A549 (cell line): ENCODE measurements at regions not wholly inside any gene's neighbourhood (a gene's known extent, or its start where the extent isn't known, plus 50 kb on each side); places are given as distances from the start of the nearest gene placed in this dataset.

Experiments used
- ATAC-seq, 2 experiments: fragments of 200-7000 bp in 1 of 2; fragments of >200 bp in 1 of 2; cut with Nextera tagmentation in 1 of 2; cut with Tn5 transposase in 1 of 2; 3 replicates each; pipeline versions ENCODE4 v1.8.0 to v1.9.1; 2018 to 2020; ENCODE audit warnings: mild to moderate bottlenecking in 1 of 2, moderate library complexity in 1 of 2
- CTCF ChIA-PET: fragments of 300-600 bp; sonication (Branson Sonifier 250); formaldehyde crosslinking; extraction: SDS; loops from one replicate; lab custom pipeline; 2021; ENCODE audit warnings: antibody characterized with exemption, inconsistent platforms; lab: Yijun Ruan, JAX
- POLR2A ChIA-PET: fragments of 350-600 bp; formaldehyde crosslinking; extraction: SDS; loops from one replicate; lab custom pipeline; 2021; ENCODE audit warnings: antibody characterized with exemption, inconsistent platforms; lab: Yijun Ruan, JAX
- DNase-seq, 2 experiments: peaks; one replicate each; pipeline versions ENCODE4 v3.0.0 to v3.0.0-alpha.2; 2011 to 2016; ENCODE audit warnings: low read depth in 1 of 2, low spot score in 1 of 2
- FAIRE-seq: peaks from 2 replicates; lab custom pipeline; 2011; peaks lifted over from hg19 to GRCh38; lab: Jason Lieb, UNC
- H3K27ac ChIP-seq, 2 experiments: fragments of >200 bp; sonication (Bioruptor Twin); formaldehyde crosslinking; 3 replicates each; pipeline ENCODE4 v1.5.1; 2016 to 2017
- H3K4me1 ChIP-seq: fragments of >200 bp; sonication (Bioruptor Twin); formaldehyde crosslinking; 3 replicates; pipeline ENCODE4 v1.6.1; 2016
- H3K4me2 ChIP-seq: fragments of >200 bp; sonication (Bioruptor Twin); formaldehyde crosslinking; 3 replicates; pipeline ENCODE4 v1.6.1; 2016
- H3K4me3 ChIP-seq: fragments of >200 bp; sonication (Bioruptor Twin); formaldehyde crosslinking; 3 replicates; pipeline ENCODE4 v1.5.1; 2016
- H3K9me3 ChIP-seq: fragments of >200 bp; sonication (Bioruptor Twin); formaldehyde crosslinking; 3 replicates; pipeline ENCODE4 v1.6.1; 2016
- ATOH8 ChIP-seq: fragments of 250-450 bp; sonication (Bioruptor Pico); IDR thresholded peaks from 2 replicates; pipeline ENCODE4 v1.5.0; 2020; ENCODE audit warnings: low read depth, mild to moderate bottlenecking, moderate library complexity
- CHD2 ChIP-seq: fragments of 150-350 bp; IDR thresholded peaks from 2 replicates; pipeline ENCODE4 v1.6.1; 2014; ENCODE audit warnings: low read length; ENCODE audit not compliant: partially characterized antibody
- CHD4 ChIP-seq: fragments of 200-600 bp; sonication (generic); IDR thresholded peaks from 2 replicates; pipeline ENCODE4 v1.6.1; 2016; ENCODE audit warnings: antibody characterized with exemption, mild to moderate bottlenecking, borderline replicate concordance
- EHF ChIP-seq: fragments of 250-450 bp; sonication (Bioruptor Pico); IDR thresholded peaks from 2 replicates; pipeline ENCODE4 v1.5.0; 2020; ENCODE audit warnings: mild to moderate bottlenecking
- EHMT2 ChIP-seq: fragments of 200-600 bp; sonication (generic); IDR thresholded peaks from 2 replicates; pipeline ENCODE4 v1.6.1; 2016; ENCODE audit warnings: antibody characterized with exemption, low read depth, mild to moderate bottlenecking, moderate library complexity
- ELK1 ChIP-seq: fragments of 150-350 bp; IDR thresholded peaks from 2 replicates; pipeline ENCODE4 v1.6.1; 2014; ENCODE audit warnings: low read depth, mild to moderate bottlenecking, low read length
- HDAC2 ChIP-seq: fragments of 200-600 bp; sonication (generic); IDR thresholded peaks from 2 replicates; pipeline ENCODE4 v1.6.1; 2016
- HEYL ChIP-seq: fragments of 250-450 bp; sonication (Bioruptor Pico); IDR thresholded peaks from 2 replicates; pipeline ENCODE4 v1.8.0; 2021; ENCODE audit warnings: mild to moderate bottlenecking, moderate library complexity
- KDM1A ChIP-seq: fragments of 200-600 bp; sonication (generic); IDR thresholded peaks from 2 replicates; pipeline ENCODE4 v1.6.1; 2016; ENCODE audit warnings: low read depth, mild to moderate bottlenecking
- MYC ChIP-seq: IDR thresholded peaks from 2 replicates; pipeline ENCODE4 v1.6.1; 2012; ENCODE audit warnings: mild to moderate bottlenecking, inconsistent platforms, low read length, improper control_type of control experiment, borderline replicate concordance
- NPAS2 ChIP-seq: fragments of 250-450 bp; sonication (Bioruptor Pico); IDR thresholded peaks from 2 replicates; pipeline ENCODE4 v1.8.0; 2022; ENCODE audit warnings: mild to moderate bottlenecking, moderate library complexity, borderline replicate concordance
- POLR2AphosphoS2 ChIP-seq: conservative IDR thresholded peaks from 2 replicates; pipeline ENCODE4 v1.6.1; 2012; ENCODE audit warnings: low read length, improper control_type of control experiment, inconsistent platforms
- TFCP2L1 ChIP-seq: fragments of 250-450 bp; sonication (Bioruptor Pico); IDR thresholded peaks from 2 replicates; pipeline ENCODE4 v1.5.0; 2021; ENCODE audit warnings: mild to moderate bottlenecking
- ZC3H11A ChIP-seq: fragments of 450-650 bp; IDR thresholded peaks from 2 replicates; pipeline ENCODE4 v1.6.1; 2014; ENCODE audit warnings: antibody characterized with exemption, mild to moderate bottlenecking
- ZFP36 ChIP-seq: fragments of 450-650 bp; IDR thresholded peaks from 2 replicates; pipeline ENCODE4 v1.6.1; 2014; ENCODE audit warnings: borderline replicate concordance; ENCODE audit not compliant: partially characterized antibody
- ZNF302 ChIP-seq: fragments of 250-450 bp; sonication (Bioruptor Pico); IDR thresholded peaks from 2 replicates; pipeline ENCODE4 v1.9.0; 2021; ENCODE audit warnings: inconsistent platforms, mild to moderate bottlenecking, moderate library complexity
- WGBS: methylation state at CpG from one replicate; pipeline ENCODE4 v1.1.6; 2017; ENCODE audit errors: missing lambda C conversion rate; 5-methylcytosine and 5-hydroxymethylcytosine counted together
- TF ChIP-seq, protein P1 (sequence below): fragments of 200-600 bp; sonication (generic); IDR thresholded peaks from 2 replicates; pipeline ENCODE4 v1.6.1; 2016; ENCODE audit warnings: antibody characterized with exemption, mild to moderate bottlenecking, moderate library complexity
- TF ChIP-seq, protein P2 (sequence below): IDR thresholded peaks from 2 replicates; pipeline ENCODE4 v1.6.1; 2012
- TF ChIP-seq, protein P3 (sequence below): fragments of >200 bp; sonication (Bioruptor Twin); formaldehyde crosslinking; IDR thresholded peaks from 2 replicates; pipeline ENCODE4 v1.6.1; 2016
- TF ChIP-seq, protein P4 (sequence below): IDR thresholded peaks from 2 replicates; pipeline ENCODE4 v1.6.1; 2012; ENCODE audit warnings: low read depth, borderline replicate concordance
- TF ChIP-seq, protein P5 (sequence below): fragments of 450-650 bp; IDR thresholded peaks from 2 replicates; pipeline ENCODE4 v1.6.1; 2014; ENCODE audit warnings: antibody characterized with exemption

GRCh38 chr10:42928064-42928463, 145.5 kb downstream of the BMS1 start:
- FAIRE-seq, result no peak
- ATAC-seq, result no peak
- TF ChIP-seq HEYL (CRISPR knock-in tag), result no peak
- H3K27ac ChIP-seq, result no peak overlapping the region
- 6% methylated on average over 3 of the region's 9 CpGs for WGBS
- POLR2A ChIA-PET, result no interaction called here
- no peaks in the 10 kb centered on the region for H3K4me1 ChIP-seq
- CTCF ChIA-PET, result no interaction called here
- H3K4me3 ChIP-seq, result no peak overlapping the region
- no peaks in the 10 kb centered on the region for H3K9me3 ChIP-seq
- H3K4me2 ChIP-seq, result no peak overlapping the region
- no peak for DNase-seq

DNA sequence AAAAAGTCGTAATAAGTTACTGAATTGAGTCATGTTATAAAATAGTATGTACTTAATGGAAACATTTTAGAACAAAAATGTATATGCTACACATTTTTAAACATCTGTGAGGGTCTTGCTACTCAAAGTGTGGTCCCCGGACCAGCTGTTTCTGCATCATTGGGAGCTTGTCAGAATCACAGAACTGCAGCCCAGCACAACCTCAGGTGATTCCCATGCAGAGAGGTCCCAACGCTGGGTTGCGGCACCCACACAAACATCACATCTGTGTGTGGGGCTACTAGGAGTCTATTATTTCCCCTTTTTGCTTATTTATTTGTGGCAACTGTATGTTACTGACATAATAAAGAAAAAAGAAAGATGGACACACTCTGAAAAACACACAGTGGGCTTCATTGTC, 146.6 kb downstream of the BMS1 start:
- POLR2A ChIA-PET, result no interaction called here
- TF ChIP-seq, protein P1, sequence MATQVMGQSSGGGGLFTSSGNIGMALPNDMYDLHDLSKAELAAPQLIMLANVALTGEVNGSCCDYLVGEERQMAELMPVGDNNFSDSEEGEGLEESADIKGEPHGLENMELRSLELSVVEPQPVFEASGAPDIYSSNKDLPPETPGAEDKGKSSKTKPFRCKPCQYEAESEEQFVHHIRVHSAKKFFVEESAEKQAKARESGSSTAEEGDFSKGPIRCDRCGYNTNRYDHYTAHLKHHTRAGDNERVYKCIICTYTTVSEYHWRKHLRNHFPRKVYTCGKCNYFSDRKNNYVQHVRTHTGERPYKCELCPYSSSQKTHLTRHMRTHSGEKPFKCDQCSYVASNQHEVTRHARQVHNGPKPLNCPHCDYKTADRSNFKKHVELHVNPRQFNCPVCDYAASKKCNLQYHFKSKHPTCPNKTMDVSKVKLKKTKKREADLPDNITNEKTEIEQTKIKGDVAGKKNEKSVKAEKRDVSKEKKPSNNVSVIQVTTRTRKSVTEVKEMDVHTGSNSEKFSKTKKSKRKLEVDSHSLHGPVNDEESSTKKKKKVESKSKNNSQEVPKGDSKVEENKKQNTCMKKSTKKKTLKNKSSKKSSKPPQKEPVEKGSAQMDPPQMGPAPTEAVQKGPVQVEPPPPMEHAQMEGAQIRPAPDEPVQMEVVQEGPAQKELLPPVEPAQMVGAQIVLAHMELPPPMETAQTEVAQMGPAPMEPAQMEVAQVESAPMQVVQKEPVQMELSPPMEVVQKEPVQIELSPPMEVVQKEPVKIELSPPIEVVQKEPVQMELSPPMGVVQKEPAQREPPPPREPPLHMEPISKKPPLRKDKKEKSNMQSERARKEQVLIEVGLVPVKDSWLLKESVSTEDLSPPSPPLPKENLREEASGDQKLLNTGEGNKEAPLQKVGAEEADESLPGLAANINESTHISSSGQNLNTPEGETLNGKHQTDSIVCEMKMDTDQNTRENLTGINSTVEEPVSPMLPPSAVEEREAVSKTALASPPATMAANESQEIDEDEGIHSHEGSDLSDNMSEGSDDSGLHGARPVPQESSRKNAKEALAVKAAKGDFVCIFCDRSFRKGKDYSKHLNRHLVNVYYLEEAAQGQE, result no peak
- TF ChIP-seq ZFP36 (no peak), CHD2 (no peak), CHD4 (no peak), EHMT2 (no peak), POLR2AphosphoS2 (no peak), ZC3H11A (no peak), NPAS2 (no peak), MYC (no peak)
- TF ChIP-seq, protein P2, sequence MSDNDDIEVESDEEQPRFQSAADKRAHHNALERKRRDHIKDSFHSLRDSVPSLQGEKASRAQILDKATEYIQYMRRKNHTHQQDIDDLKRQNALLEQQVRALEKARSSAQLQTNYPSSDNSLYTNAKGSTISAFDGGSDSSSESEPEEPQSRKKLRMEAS, result no peak
- DNase-seq (no peak), ATAC-seq (no peak), FAIRE-seq (no peak)
- no peak overlapping the region for H3K4me3 ChIP-seq
- CTCF ChIA-PET, result no interaction called here
- no peak overlapping the region for H3K4me2 ChIP-seq
- no peaks in the 10 kb centered on the region for H3K4me1 ChIP-seq
- no peak overlapping the region for H3K27ac ChIP-seq
- H3K9me3 ChIP-seq, result no peaks in the 10 kb centered on the region
- WGBS, result 51% methylated on average over 4 of the region's 4 CpGs

GRCh38 chr10:42929993-42930392, 146.9 kb upstream of the RET start:
- Histone ChIP-seq H3K4me3 (no peak overlapping the region), H3K4me1 (no peaks in the 10 kb centered on the region), H3K27ac (no peak overlapping the region), H3K4me2 (no peak overlapping the region), H3K9me3 (no peaks in the 10 kb centered on the region)
- DNase-seq (no peak), ATAC-seq (no peak), FAIRE-seq (no peak)
- WGBS, result 48% methylated on average over 8 of the region's 8 CpGs
- POLR2A ChIA-PET, result no interaction called here
- TF ChIP-seq HDAC2 (no peak), KDM1A (no peak), TFCP2L1 (no peak), ATOH8 (CRISPR knock-in tag) (no peak), ZFP36 (no peak), POLR2AphosphoS2 (no peak), HEYL (CRISPR knock-in tag) (no peak), EHF (CRISPR knock-in tag) (no peak), ELK1 (no peak), ZNF302 (CRISPR knock-in tag) (no peak), NPAS2 (no peak)
- TF ChIP-seq, protein P3, sequence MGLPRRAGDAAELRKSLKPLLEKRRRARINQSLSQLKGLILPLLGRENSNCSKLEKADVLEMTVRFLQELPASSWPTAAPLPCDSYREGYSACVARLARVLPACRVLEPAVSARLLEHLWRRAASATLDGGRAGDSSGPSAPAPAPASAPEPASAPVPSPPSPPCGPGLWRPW, result no peak
- TF ChIP-seq, protein P4, sequence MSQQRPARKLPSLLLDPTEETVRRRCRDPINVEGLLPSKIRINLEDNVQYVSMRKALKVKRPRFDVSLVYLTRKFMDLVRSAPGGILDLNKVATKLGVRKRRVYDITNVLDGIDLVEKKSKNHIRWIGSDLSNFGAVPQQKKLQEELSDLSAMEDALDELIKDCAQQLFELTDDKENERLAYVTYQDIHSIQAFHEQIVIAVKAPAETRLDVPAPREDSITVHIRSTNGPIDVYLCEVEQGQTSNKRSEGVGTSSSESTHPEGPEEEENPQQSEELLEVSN, result no peak
- TF ChIP-seq, protein P5, sequence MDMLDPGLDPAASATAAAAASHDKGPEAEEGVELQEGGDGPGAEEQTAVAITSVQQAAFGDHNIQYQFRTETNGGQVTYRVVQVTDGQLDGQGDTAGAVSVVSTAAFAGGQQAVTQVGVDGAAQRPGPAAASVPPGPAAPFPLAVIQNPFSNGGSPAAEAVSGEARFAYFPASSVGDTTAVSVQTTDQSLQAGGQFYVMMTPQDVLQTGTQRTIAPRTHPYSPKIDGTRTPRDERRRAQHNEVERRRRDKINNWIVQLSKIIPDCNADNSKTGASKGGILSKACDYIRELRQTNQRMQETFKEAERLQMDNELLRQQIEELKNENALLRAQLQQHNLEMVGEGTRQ, result no peak
- CTCF ChIA-PET, result no interaction called here
